PC-9 (cell line): ENCODE measurements at regions not wholly inside any gene's neighbourhood (a gene's known extent, or its start where the extent isn't known, plus 50 kb on each side); places are given as distances from the start of the nearest gene placed in this dataset.

Experiments
- EZH2 ChIP-seq: fragments of 200-600 bp; sonication (generic); IDR thresholded peaks from 2 replicates; pipeline ENCODE4 v1.8.0; 2017; ENCODE audit warnings: antibody characterized with exemption, low read depth
- TF ChIP-seq, protein P1 (sequence below): fragments of 200-600 bp; sonication (generic); conservative IDR thresholded peaks from 2 replicates; pipeline ENCODE4 v1.6.1; 2017; ENCODE audit warnings: mixed run types, antibody characterized with exemption, mild to moderate bottlenecking, moderate library complexity

DNA sequence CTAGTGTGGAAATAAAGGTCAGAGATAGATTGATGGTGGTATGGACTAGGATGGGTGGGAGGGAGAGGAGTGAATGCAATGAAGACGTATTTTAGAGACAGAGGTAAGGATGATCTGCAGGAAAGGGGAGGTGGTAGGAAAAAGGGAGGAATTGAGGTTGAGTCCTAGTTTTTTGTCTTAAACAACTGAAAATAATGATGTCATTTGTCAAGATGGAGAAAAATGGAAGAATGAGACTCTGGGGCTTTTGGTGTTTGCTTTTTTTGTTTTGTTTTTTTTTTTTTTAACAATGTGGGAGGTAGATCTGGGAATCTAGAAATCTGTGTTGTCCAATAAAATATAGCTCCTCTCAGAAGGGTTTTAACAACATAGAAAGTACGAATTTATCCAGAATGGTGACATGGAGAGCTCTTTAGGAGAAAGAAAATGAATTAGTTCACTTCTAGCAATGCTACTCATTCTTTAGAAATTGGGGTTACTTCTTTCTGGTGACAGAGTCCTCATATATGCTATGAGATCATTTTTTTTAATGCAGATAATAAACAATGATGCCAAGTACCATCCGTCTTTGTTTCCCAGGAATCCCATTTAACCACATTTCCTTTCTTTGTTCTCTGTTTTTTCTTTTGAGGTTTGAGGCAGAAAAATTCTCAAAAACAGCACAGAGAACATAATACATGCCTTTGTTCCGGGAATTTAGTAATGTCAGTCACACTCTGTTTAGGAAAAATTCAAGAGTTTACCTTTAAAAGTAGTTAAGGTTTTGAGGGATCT lies 225.3 kb upstream of the COX10 start:
- TF ChIP-seq, protein P1, sequence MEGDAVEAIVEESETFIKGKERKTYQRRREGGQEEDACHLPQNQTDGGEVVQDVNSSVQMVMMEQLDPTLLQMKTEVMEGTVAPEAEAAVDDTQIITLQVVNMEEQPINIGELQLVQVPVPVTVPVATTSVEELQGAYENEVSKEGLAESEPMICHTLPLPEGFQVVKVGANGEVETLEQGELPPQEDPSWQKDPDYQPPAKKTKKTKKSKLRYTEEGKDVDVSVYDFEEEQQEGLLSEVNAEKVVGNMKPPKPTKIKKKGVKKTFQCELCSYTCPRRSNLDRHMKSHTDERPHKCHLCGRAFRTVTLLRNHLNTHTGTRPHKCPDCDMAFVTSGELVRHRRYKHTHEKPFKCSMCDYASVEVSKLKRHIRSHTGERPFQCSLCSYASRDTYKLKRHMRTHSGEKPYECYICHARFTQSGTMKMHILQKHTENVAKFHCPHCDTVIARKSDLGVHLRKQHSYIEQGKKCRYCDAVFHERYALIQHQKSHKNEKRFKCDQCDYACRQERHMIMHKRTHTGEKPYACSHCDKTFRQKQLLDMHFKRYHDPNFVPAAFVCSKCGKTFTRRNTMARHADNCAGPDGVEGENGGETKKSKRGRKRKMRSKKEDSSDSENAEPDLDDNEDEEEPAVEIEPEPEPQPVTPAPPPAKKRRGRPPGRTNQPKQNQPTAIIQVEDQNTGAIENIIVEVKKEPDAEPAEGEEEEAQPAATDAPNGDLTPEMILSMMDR: no peak
- no peak for TF ChIP-seq EZH2
